GM23338 (cell line): ENCODE measurements at regions not wholly inside any gene's neighbourhood (a gene's known extent, or its start where the extent isn't known, plus 50 kb on each side); places are given as distances from the start of the nearest gene placed in this dataset.

Source experiments
- ATAC-seq: fragments of 200-7000 bp; cut with Tn5 transposase; 3 replicates; pipeline ENCODE4 v1.9.1; 2020
- DNase-seq: peaks from one replicate; pipeline ENCODE4 v3.0.0-alpha.2; 2015; ENCODE audit warnings: low spot score
- H2AFZ ChIP-seq: fragments of 200-600 bp; sonication (generic); 2 replicates; pipeline ENCODE4 v1.8.0; 2016; ENCODE audit warnings: antibody characterized with exemption, mild to moderate bottlenecking, moderate library complexity
- H3F3A ChIP-seq: fragments of 200-600 bp; sonication (generic); replicated peaks from 2 replicates; pipeline ENCODE4 v1.8.0; 2017; ENCODE audit warnings: antibody characterized with exemption, mixed run types, low read depth
- H3K27ac ChIP-seq: fragments of 200-600 bp; sonication (generic); 2 replicates; pipeline ENCODE4 v1.6.1; 2016; ENCODE audit warnings: low read depth
- H3K27me3 ChIP-seq: fragments of 200-600 bp; sonication (generic); 2 replicates; pipeline ENCODE4 v1.8.0; 2016; ENCODE audit warnings: mild to moderate bottlenecking, mixed run types, moderate library complexity; ENCODE audit not compliant: insufficient read depth
- H3K36me3 ChIP-seq: fragments of 200-600 bp; sonication (generic); 2 replicates; pipeline ENCODE4 v1.8.0; 2016; ENCODE audit warnings: mild to moderate bottlenecking; ENCODE audit not compliant: insufficient read depth
- H3K4me1 ChIP-seq: fragments of 200-600 bp; sonication (generic); 2 replicates; pipeline ENCODE4 v1.8.0; 2016; ENCODE audit warnings: mild to moderate bottlenecking, moderate library complexity; ENCODE audit not compliant: insufficient read depth
- H3K4me2 ChIP-seq: fragments of 200-600 bp; sonication (generic); 2 replicates; pipeline ENCODE4 v1.7.1; 2017; ENCODE audit warnings: mixed run types
- H3K4me3 ChIP-seq: fragments of 200-600 bp; sonication (generic); 2 replicates; pipeline ENCODE4 v1.6.1; 2016; ENCODE audit warnings: mixed run types
- H3K79me2 ChIP-seq: fragments of 200-600 bp; sonication (generic); replicated peaks from 2 replicates; pipeline ENCODE4 v1.8.0; 2017; ENCODE audit warnings: mild to moderate bottlenecking; ENCODE audit not compliant: insufficient read depth
- H3K9me2 ChIP-seq: fragments of 200-600 bp; sonication (generic); 2 replicates; pipeline ENCODE4 v1.8.0; 2017; ENCODE audit not compliant: insufficient read depth
- H4K20me1 ChIP-seq: fragments of 200-600 bp; sonication (generic); replicated peaks from 2 replicates; pipeline ENCODE4 v1.8.0; 2017; ENCODE audit warnings: mild to moderate bottlenecking; ENCODE audit not compliant: insufficient read depth
- H3K27ac Mint-ChIP-seq: 2 replicates; pipeline ENCODE4 v1.8.0; 2020; ENCODE audit warnings: inconsistent platforms, mild to moderate bottlenecking, moderate library complexity, mixed read lengths
- H3K27me3 Mint-ChIP-seq: 3 replicates; pipeline ENCODE4 v1.8.0; 2022; ENCODE audit warnings: low read depth, mild to moderate bottlenecking, moderate library complexity, mixed read lengths, inconsistent platforms; ENCODE audit not compliant: insufficient read depth, poor library complexity
- H3K36me3 Mint-ChIP-seq: 3 replicates; pipeline ENCODE4 v1.8.0; 2021; ENCODE audit warnings: low read depth, mild to moderate bottlenecking, inconsistent platforms, moderate library complexity, mixed read lengths
- H3K4me1 Mint-ChIP-seq: 3 replicates; pipeline ENCODE4 v1.8.0; 2020; ENCODE audit warnings: mild to moderate bottlenecking, inconsistent platforms, mixed read lengths
- H3K4me3 Mint-ChIP-seq: 3 replicates; pipeline ENCODE4 v1.8.0; 2021; ENCODE audit warnings: moderate library complexity, mild to moderate bottlenecking, inconsistent platforms, mixed read lengths
- H3K9me3 Mint-ChIP-seq: 3 replicates; pipeline ENCODE4 v1.8.0; 2020; ENCODE audit warnings: moderate library complexity, mild to moderate bottlenecking, inconsistent platforms, mixed read lengths
- ETS1 ChIP-seq: IDR thresholded peaks from 2 replicates; pipeline ENCODE4 v1.6.1; 2016; ENCODE audit warnings: antibody characterized with exemption
- EZH2 ChIP-seq: fragments of 200-600 bp; sonication (generic); IDR thresholded peaks from one replicate; pipeline ENCODE4 v1.8.0; 2017; ENCODE audit warnings: antibody characterized with exemption, mild to moderate bottlenecking, low read depth; ENCODE audit not compliant: unreplicated experiment
- JUNB ChIP-seq: IDR thresholded peaks from one replicate; pipeline ENCODE4 v1.6.1; 2016; ENCODE audit warnings: antibody characterized with exemption; ENCODE audit not compliant: unreplicated experiment
- ZNF114 ChIP-seq: fragments of 250-450 bp; sonication (Bioruptor Pico); IDR thresholded peaks from 2 replicates; pipeline ENCODE4 v1.5.0; 2020; ENCODE audit warnings: mild to moderate bottlenecking, moderate library complexity
- ZNF462 ChIP-seq: fragments of 250-450 bp; sonication (Bioruptor Pico); IDR thresholded peaks from 2 replicates; pipeline ENCODE4 v1.5.0; 2020; ENCODE audit warnings: mild to moderate bottlenecking, moderate library complexity
- TF ChIP-seq, protein P1 (sequence below), 2 experiments: fragments of 200-600 bp in 1 of 2; sonication (generic) in 1 of 2; conservative IDR thresholded peaks; 2 replicates each; pipeline versions ENCODE4 v1.5.1 to v1.6.1; 2016 to 2017; ENCODE audit warnings: antibody characterized with exemption in 2 of 2, low read depth in 2 of 2, mild to moderate bottlenecking in 2 of 2, moderate library complexity in 1 of 2
- TF ChIP-seq, protein P2 (sequence below): IDR thresholded peaks from one replicate; pipeline ENCODE4 v1.6.1; 2018; ENCODE audit warnings: antibody characterized with exemption; ENCODE audit not compliant: unreplicated experiment

DNA sequence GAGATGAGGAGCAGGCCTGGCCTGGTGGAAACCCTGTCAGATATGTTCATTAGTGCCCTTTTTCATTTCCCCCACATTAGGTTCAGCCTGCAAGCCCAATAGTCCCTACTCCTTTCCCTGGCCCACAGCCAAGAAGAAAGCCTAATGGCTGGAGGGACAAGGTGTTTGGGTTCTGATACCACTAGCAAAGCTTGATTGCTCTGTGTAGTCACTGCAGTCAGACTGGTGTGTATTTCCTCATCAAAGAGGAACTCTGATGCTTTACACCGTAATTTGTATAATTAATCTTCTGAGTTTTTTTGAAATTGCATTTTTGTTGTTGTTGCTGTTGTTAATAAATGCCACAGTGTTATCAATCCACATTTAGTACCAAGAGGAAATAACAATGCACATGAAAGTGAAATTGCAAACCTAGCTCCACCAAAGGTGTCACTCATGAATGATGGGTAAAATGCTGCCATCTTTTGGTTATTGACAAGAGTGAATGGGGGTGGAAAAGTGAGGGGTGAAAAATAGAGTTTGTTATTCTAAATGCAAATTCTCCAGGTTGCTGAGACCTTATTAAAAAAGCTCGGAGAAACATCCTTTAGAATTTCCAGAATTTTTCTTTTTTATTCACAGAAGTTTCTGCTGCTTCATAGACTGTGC lies 320.2 kb upstream of the POU3F2 start:
- Histone ChIP-seq H3K36me3 (no peaks in the 10 kb centered on the region), H3K4me3 (no peak overlapping the region), H3K4me1 (no peaks in the 10 kb centered on the region), H3K27me3 (no peaks in the 10 kb centered on the region), H3F3A (no peaks in the 10 kb centered on the region), H3K9me2 (no peaks in the 10 kb centered on the region), H3K27ac (no peak overlapping the region), H3K79me2 (no peaks in the 10 kb centered on the region), H2AFZ (no peak overlapping the region), H3K4me2 (no peak overlapping the region), H4K20me1 (no peaks in the 10 kb centered on the region)
- H3K27me3 Mint-ChIP-seq, result no peaks in the 10 kb centered on the region
- no peak for ATAC-seq
- no peak overlapping the region for H3K27ac Mint-ChIP-seq
- H3K4me1 Mint-ChIP-seq, result peaks cover 7% of the 10 kb centered on the region; the same call in 2 of the 3 replicates
- TF ChIP-seq, protein P1, sequence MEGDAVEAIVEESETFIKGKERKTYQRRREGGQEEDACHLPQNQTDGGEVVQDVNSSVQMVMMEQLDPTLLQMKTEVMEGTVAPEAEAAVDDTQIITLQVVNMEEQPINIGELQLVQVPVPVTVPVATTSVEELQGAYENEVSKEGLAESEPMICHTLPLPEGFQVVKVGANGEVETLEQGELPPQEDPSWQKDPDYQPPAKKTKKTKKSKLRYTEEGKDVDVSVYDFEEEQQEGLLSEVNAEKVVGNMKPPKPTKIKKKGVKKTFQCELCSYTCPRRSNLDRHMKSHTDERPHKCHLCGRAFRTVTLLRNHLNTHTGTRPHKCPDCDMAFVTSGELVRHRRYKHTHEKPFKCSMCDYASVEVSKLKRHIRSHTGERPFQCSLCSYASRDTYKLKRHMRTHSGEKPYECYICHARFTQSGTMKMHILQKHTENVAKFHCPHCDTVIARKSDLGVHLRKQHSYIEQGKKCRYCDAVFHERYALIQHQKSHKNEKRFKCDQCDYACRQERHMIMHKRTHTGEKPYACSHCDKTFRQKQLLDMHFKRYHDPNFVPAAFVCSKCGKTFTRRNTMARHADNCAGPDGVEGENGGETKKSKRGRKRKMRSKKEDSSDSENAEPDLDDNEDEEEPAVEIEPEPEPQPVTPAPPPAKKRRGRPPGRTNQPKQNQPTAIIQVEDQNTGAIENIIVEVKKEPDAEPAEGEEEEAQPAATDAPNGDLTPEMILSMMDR (conservative IDR thresholded peaks at IDR 0.05; ENCODE audit: low read depth in 2 of 2), result peak; percentile 12 to 49; a peak in 2 of 4 replicates
- no peak for TF ChIP-seq ZNF462 (CRISPR knock-in tag)
- no peaks in the 10 kb centered on the region for H3K36me3 Mint-ChIP-seq
- H3K4me3 Mint-ChIP-seq, result no peak overlapping the region
- no peak for DNase-seq
- no peaks in the 10 kb centered on the region for H3K9me3 Mint-ChIP-seq

DNA sequence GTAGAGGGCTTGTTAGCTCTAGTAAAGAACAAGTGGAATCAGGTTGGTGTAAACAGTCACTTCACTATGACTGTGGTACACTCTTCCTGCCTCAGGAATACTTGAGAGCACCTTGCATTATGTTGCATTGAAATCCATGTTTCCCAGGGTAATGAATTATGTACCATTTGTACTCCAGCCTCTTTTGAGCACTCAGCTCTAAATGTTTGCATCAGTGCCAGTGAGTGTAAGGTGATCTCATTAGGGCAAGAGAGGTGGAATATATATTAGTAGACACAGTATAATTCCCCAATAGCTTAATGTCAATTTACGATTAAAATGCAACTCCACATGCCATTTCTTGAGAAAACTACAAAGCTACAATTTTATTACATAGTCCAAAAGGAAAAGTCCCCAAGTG lies 319.6 kb upstream of the POU3F2 start:
- H3K9me3 Mint-ChIP-seq, result no peaks in the 10 kb centered on the region
- Histone ChIP-seq H2AFZ (no peak overlapping the region), H4K20me1 (no peaks in the 10 kb centered on the region), H3K4me1 (no peaks in the 10 kb centered on the region), H3K36me3 (no peaks in the 10 kb centered on the region), H3K27me3 (no peaks in the 10 kb centered on the region), H3F3A (no peaks in the 10 kb centered on the region), H3K27ac (no peak overlapping the region), H3K79me2 (no peaks in the 10 kb centered on the region), H3K4me2 (no peak overlapping the region), H3K4me3 (no peak overlapping the region), H3K9me2 (no peaks in the 10 kb centered on the region)
- ATAC-seq (no peak), DNase-seq (no peak)
- peaks cover 7% of the 10 kb centered on the region; the same call in 2 of the 3 replicates for H3K4me1 Mint-ChIP-seq
- H3K4me3 Mint-ChIP-seq, result no peak overlapping the region
- H3K27me3 Mint-ChIP-seq, result no peaks in the 10 kb centered on the region
- H3K36me3 Mint-ChIP-seq, result no peaks in the 10 kb centered on the region
- no peak overlapping the region for H3K27ac Mint-ChIP-seq
- TF ChIP-seq EZH2 (no peak), ZNF114 (CRISPR knock-in tag) (no peak), ETS1 (no peak), JUNB (no peak)
- TF ChIP-seq, protein P2, sequence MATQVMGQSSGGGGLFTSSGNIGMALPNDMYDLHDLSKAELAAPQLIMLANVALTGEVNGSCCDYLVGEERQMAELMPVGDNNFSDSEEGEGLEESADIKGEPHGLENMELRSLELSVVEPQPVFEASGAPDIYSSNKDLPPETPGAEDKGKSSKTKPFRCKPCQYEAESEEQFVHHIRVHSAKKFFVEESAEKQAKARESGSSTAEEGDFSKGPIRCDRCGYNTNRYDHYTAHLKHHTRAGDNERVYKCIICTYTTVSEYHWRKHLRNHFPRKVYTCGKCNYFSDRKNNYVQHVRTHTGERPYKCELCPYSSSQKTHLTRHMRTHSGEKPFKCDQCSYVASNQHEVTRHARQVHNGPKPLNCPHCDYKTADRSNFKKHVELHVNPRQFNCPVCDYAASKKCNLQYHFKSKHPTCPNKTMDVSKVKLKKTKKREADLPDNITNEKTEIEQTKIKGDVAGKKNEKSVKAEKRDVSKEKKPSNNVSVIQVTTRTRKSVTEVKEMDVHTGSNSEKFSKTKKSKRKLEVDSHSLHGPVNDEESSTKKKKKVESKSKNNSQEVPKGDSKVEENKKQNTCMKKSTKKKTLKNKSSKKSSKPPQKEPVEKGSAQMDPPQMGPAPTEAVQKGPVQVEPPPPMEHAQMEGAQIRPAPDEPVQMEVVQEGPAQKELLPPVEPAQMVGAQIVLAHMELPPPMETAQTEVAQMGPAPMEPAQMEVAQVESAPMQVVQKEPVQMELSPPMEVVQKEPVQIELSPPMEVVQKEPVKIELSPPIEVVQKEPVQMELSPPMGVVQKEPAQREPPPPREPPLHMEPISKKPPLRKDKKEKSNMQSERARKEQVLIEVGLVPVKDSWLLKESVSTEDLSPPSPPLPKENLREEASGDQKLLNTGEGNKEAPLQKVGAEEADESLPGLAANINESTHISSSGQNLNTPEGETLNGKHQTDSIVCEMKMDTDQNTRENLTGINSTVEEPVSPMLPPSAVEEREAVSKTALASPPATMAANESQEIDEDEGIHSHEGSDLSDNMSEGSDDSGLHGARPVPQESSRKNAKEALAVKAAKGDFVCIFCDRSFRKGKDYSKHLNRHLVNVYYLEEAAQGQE, result no peak
